Gastroesophageal sphincter (tissue), 3 donors: ENCODE measurements at regions not wholly inside any gene's neighbourhood (a gene's known extent, or its start where the extent isn't known, plus 50 kb on each side); places are given as distances from the start of the nearest gene placed in this dataset.

Experiments
- CTCF ChIP-seq, 4 experiments: fragments of 200-600 bp in 2 of 4; fragments of 450-650 bp in 2 of 4; sonication (generic) in 1 of 4; IDR thresholded peaks; one replicate each; pipeline ENCODE4 v1.5.1; 2017 to 2019; ENCODE audit warnings: antibody characterized with exemption in 4 of 4, mild to moderate bottlenecking in 2 of 4, moderate library complexity in 2 of 4
- EP300 ChIP-seq: sonication (generic); formaldehyde crosslinking; IDR thresholded peaks from one replicate; pipeline ENCODE4 v1.6.1; 2017; ENCODE audit warnings: antibody characterized with exemption, mild to moderate bottlenecking
- POLR2A ChIP-seq, 2 donors: fragments of 450-650 bp; IDR thresholded peaks; one replicate each; pipeline ENCODE4 v1.6.1; 2017; ENCODE audit warnings: antibody characterized with exemption in 2 of 2, mild to moderate bottlenecking in 2 of 2, moderate library complexity in 1 of 2
- POLR2AphosphoS5 ChIP-seq: sonication (generic); formaldehyde crosslinking; IDR thresholded peaks from one replicate; pipeline ENCODE4 v1.6.1; 2017; ENCODE audit warnings: antibody characterized with exemption

GRCh38 chr6:12479451-12479850 is 189.3 kb downstream of the EDN1 start:
- no peak for TF ChIP-seq EP300
- TF ChIP-seq POLR2AphosphoS5 = no peak
- TF ChIP-seq POLR2A (IDR thresholded peaks at IDR 0.05) = no peak
- TF ChIP-seq CTCF (IDR thresholded peaks at IDR 0.05) = no peak
